GM23338 (cell line): ENCODE measurements at regions not wholly inside any gene's neighbourhood (a gene's known extent, or its start where the extent isn't known, plus 50 kb on each side); places are given as distances from the start of the nearest gene placed in this dataset.

Source experiments
- CREB1 ChIP-seq: fragments of 250-450 bp; sonication (Bioruptor Pico); IDR thresholded peaks from 2 replicates; pipeline ENCODE4 v1.5.0; 2020; ENCODE audit warnings: low read depth, mild to moderate bottlenecking, moderate library complexity
- EZH2 ChIP-seq: fragments of 200-600 bp; sonication (generic); IDR thresholded peaks from one replicate; pipeline ENCODE4 v1.8.0; 2017; ENCODE audit warnings: antibody characterized with exemption, mild to moderate bottlenecking, low read depth; ENCODE audit not compliant: unreplicated experiment
- EZH2phosphoT487 ChIP-seq: fragments of 200-600 bp; sonication (generic); IDR thresholded peaks from one replicate; pipeline ENCODE4 v1.8.1; 2018; ENCODE audit warnings: antibody characterized with exemption; ENCODE audit not compliant: unreplicated experiment
- JUNB ChIP-seq: IDR thresholded peaks from one replicate; pipeline ENCODE4 v1.6.1; 2016; ENCODE audit warnings: antibody characterized with exemption; ENCODE audit not compliant: unreplicated experiment
- NANOG ChIP-seq: IDR thresholded peaks from 2 replicates; pipeline ENCODE4 v1.6.1; 2016; ENCODE audit warnings: antibody characterized with exemption, borderline replicate concordance
- POLR2AphosphoS5 ChIP-seq: IDR thresholded peaks from 2 replicates; pipeline ENCODE4 v1.6.1; 2016; ENCODE audit warnings: antibody characterized with exemption, low read depth
- REST ChIP-seq: IDR thresholded peaks from one replicate; pipeline ENCODE4 v1.6.1; 2018; ENCODE audit warnings: antibody characterized with exemption; ENCODE audit not compliant: unreplicated experiment
- ZNF331 ChIP-seq: fragments of 250-450 bp; sonication (Bioruptor Pico); IDR thresholded peaks from 2 replicates; pipeline ENCODE4 v1.5.0; 2020; ENCODE audit warnings: low read depth, mild to moderate bottlenecking, moderate library complexity
- TF ChIP-seq, protein P1 (sequence below), 2 experiments: fragments of 200-600 bp in 1 of 2; sonication (generic) in 1 of 2; conservative IDR thresholded peaks; 2 replicates each; pipeline versions ENCODE4 v1.5.1 to v1.6.1; 2016 to 2017; ENCODE audit warnings: antibody characterized with exemption in 2 of 2, low read depth in 2 of 2, mild to moderate bottlenecking in 2 of 2, moderate library complexity in 1 of 2

DNA sequence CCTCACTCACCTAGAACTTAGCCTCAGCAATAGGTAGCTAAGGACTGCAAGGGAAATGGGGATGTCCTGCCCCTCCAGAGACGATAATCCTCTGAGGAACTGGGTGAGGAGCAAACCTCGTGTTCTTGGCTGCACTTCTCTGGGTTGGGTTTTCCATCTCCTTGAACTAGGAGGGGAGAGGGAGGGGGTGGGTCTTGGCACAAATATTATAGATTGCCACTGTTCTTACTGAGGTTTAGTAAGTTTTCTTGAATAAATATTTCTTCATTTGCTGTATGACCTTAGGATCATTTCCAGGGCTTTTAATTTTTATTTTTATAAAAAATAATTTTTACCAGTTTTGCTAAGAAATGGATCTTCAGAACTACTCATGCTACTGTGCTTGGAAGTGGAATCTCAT is 406.7 kb upstream of the FZD8 start:
- TF ChIP-seq, protein P1, sequence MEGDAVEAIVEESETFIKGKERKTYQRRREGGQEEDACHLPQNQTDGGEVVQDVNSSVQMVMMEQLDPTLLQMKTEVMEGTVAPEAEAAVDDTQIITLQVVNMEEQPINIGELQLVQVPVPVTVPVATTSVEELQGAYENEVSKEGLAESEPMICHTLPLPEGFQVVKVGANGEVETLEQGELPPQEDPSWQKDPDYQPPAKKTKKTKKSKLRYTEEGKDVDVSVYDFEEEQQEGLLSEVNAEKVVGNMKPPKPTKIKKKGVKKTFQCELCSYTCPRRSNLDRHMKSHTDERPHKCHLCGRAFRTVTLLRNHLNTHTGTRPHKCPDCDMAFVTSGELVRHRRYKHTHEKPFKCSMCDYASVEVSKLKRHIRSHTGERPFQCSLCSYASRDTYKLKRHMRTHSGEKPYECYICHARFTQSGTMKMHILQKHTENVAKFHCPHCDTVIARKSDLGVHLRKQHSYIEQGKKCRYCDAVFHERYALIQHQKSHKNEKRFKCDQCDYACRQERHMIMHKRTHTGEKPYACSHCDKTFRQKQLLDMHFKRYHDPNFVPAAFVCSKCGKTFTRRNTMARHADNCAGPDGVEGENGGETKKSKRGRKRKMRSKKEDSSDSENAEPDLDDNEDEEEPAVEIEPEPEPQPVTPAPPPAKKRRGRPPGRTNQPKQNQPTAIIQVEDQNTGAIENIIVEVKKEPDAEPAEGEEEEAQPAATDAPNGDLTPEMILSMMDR (conservative IDR thresholded peaks at IDR 0.05; ENCODE audit: low read depth in 2 of 2) = no peak
- TF ChIP-seq EZH2 = no peak
- no peak for TF ChIP-seq ZNF331 (CRISPR knock-in tag)
- TF ChIP-seq EZH2phosphoT487 = no peak
- TF ChIP-seq REST = no peak
- no peak for TF ChIP-seq POLR2AphosphoS5
- no peak for TF ChIP-seq CREB1 (CRISPR knock-in tag)
- TF ChIP-seq JUNB = no peak
- no peak for TF ChIP-seq NANOG
